ENCODE measurements at regions not wholly inside any gene's neighbourhood (a gene's known extent, or its start where the extent isn't known, plus 50 kb on each side); places are given as distances from the start of the nearest gene placed in this dataset.

DNA sequence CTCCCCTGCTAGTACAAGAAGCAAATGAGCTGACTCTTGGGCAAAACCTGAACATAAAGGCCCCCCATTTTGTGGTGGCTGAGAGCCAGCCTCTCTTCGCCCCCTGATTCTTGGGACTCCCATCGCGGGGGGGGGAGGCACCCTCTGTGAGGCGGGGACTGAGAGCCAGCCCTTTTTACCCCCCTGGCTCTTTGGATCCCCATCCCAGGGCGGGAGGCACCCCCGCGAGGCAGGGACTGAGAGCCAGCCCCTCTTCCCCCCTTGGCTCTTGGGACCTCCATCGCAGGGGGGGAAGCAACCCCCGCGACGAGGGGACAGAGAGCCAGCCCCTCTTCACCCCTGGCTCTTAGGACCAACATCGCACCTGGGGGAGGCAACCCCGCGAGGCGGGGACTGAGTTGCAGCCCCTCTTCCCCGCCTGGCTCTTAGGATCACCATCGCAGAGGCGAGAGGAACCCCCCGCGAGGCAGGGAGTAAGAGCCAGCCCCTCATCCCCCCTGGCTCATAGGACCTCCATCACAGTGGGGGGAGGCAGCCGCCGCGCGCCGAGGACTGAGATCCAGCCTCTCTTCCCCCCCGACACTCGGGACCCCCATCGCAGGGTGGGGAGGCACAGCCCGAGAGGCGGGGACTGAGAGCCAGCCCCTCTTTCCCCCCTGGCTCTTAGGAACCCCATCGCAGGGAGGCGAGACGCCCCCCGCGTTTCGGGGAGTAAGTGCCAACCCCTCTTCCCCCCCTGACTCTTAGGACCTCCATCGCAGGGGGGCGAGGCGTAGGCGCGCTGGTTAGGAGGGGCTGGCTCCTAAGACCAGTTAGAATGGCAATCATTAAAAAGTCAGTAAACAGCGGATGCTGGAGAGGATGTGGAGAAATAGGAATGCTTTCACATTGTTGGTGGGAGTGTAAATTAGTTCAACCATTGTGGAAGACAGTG is 2428.4 kb upstream of the PCDH20 start:
- H3F3A ChIP-seq (ENCODE audit: insufficient read depth), result no peaks in the 10 kb centered on the region
- no peak overlapping the region for H3K27ac ChIP-seq (ENCODE audit: low read depth, low read length)
- no peaks in the 10 kb centered on the region for H3K79me2 ChIP-seq (ENCODE audit: insufficient read depth, low read length)
- no peak overlapping the region for H3K9ac ChIP-seq (ENCODE audit: low read length)
- TF ChIP-seq CTCF (IDR thresholded peaks at IDR 0.05; ENCODE audit: insufficient read depth, low read length, poor library complexity, severe bottlenecking) (no peak), EZH2phosphoT487 (conservative IDR thresholded peaks at IDR 0.05; ENCODE audit: low read length) (no peak)
- H3K9me2 ChIP-seq (replicated peaks; ENCODE audit: insufficient read depth, low read length), result no peaks in the 10 kb centered on the region
- H4K20me1 ChIP-seq (ENCODE audit: low read depth, low read length), result no peaks in the 10 kb centered on the region
- H3K4me2 ChIP-seq (ENCODE audit: low read depth, low read length, poor library complexity, severe bottlenecking), result no peak overlapping the region
- H3K36me3 ChIP-seq (ENCODE audit: low read length), result no peaks in the 10 kb centered on the region
- no peaks in the 10 kb centered on the region for H3K9me3 ChIP-seq (ENCODE audit: insufficient read depth, low read length)
- no peak overlapping the region for H2AFZ ChIP-seq (ENCODE audit: low read depth, low read length, severe bottlenecking)
- H3K4me3 ChIP-seq (ENCODE audit: insufficient read depth, low read length, poor library complexity, severe bottlenecking), result no peak overlapping the region
- H3K27me3 ChIP-seq (ENCODE audit: low read length), result no peaks in the 10 kb centered on the region

- no peaks in the 10 kb centered on the region for H3K36me3 ChIP-seq (ENCODE audit: low read length)
- H3K79me2 ChIP-seq (ENCODE audit: insufficient read depth, low read length), result no peaks in the 10 kb centered on the region
- no peak overlapping the region for H2AFZ ChIP-seq (ENCODE audit: low read depth, low read length, severe bottlenecking)
- TF ChIP-seq CTCF (IDR thresholded peaks at IDR 0.05; ENCODE audit: insufficient read depth, low read length, poor library complexity, severe bottlenecking) (no peak), EZH2phosphoT487 (conservative IDR thresholded peaks at IDR 0.05; ENCODE audit: low read length) (no peak)
- H4K20me1 ChIP-seq (ENCODE audit: low read depth, low read length), result no peaks in the 10 kb centered on the region
- no peak overlapping the region for H3K9ac ChIP-seq (ENCODE audit: low read length)
- H3K27ac ChIP-seq (ENCODE audit: low read depth, low read length), result no peak overlapping the region
- H3F3A ChIP-seq (ENCODE audit: insufficient read depth), result no peaks in the 10 kb centered on the region
- no peak overlapping the region for H3K4me3 ChIP-seq (ENCODE audit: insufficient read depth, low read length, poor library complexity, severe bottlenecking)
- H3K27me3 ChIP-seq (ENCODE audit: low read length), result no peaks in the 10 kb centered on the region
- no peaks in the 10 kb centered on the region for H3K9me3 ChIP-seq (ENCODE audit: insufficient read depth, low read length)
- H3K9me2 ChIP-seq (replicated peaks; ENCODE audit: insufficient read depth, low read length), result no peaks in the 10 kb centered on the region
- H3K4me2 ChIP-seq (ENCODE audit: low read depth, low read length, poor library complexity, severe bottlenecking), result no peak overlapping the region
Observed at GRCh38 chr13:63842102-63842501, 2426.5 kb upstream of the PCDH20 start.

DNA sequence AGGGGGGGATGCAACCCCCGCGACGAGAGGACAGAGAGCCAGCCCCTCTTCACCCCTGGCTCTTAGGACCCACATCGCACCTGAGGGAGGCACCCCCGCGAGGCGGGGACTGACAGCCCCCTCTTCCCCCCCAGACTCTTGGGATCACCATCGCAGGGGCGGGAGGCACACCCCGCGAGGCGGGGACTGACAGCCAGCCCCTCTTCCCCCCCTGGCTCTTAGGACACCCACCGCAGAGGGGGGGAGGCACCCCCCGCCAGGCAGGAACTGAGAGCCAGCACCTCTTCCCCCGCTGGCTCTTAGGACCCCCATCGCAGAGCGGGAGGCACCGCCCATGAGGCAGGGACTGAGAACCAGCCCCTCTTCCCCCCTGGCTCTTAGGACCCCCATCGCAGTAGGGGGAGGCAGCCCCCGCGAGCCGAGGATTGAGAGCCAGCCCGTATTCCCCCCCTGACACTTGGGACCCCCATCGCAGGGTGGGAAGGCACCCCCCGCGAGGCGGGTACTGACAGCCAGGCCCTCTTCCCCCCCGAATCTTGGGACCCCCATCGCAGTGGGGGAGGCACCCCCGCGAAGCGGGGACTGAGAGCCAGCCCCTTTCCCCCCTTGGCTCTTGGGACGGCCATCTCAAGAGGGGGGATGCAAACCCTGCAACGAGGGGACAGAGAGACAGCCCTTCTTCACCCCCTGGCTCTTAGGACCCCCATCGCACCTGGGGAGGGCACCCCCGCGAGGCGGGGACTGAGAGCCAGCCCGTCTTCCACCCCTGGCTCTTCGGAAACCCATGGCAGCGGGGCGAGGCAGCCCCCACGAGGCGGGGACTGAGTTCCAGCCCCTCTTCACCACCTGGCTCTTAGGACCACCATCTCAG is 2425.1 kb upstream of the PCDH20 start:
- Histone ChIP-seq H3K9ac (ENCODE audit: low read length) (no peak overlapping the region), H3K4me2 (ENCODE audit: low read depth, low read length, poor library complexity, severe bottlenecking) (no peak overlapping the region), H3K36me3 (ENCODE audit: low read length) (no peaks in the 10 kb centered on the region), H3K79me2 (ENCODE audit: insufficient read depth, low read length) (no peaks in the 10 kb centered on the region), H2AFZ (ENCODE audit: low read depth, low read length, severe bottlenecking) (no peak overlapping the region), H3K27me3 (ENCODE audit: low read length) (no peaks in the 10 kb centered on the region), H3K4me3 (ENCODE audit: insufficient read depth, low read length, poor library complexity, severe bottlenecking) (no peak overlapping the region), H3K27ac (ENCODE audit: low read depth, low read length) (no peak overlapping the region), H3K9me3 (ENCODE audit: insufficient read depth, low read length) (no peaks in the 10 kb centered on the region), H3F3A (ENCODE audit: insufficient read depth) (no peaks in the 10 kb centered on the region), H4K20me1 (ENCODE audit: low read depth, low read length) (no peaks in the 10 kb centered on the region), H3K9me2 (replicated peaks; ENCODE audit: insufficient read depth, low read length) (no peaks in the 10 kb centered on the region)
- TF ChIP-seq EZH2phosphoT487 (conservative IDR thresholded peaks at IDR 0.05; ENCODE audit: low read length) (no peak), CTCF (IDR thresholded peaks at IDR 0.05; ENCODE audit: insufficient read depth, low read length, poor library complexity, severe bottlenecking) (no peak)

All from SU-DHL-6 (cell line).